Astrocyte (in vitro differentiated cells and primary cell): ENCODE measurements at regions not wholly inside any gene's neighbourhood (a gene's known extent, or its start where the extent isn't known, plus 50 kb on each side); places are given as distances from the start of the nearest gene placed in this dataset.

Experiments used
- CTCF ChIP-seq: IDR thresholded peaks from 2 replicates; pipeline ENCODE4 v1.5.1; 2011; ENCODE audit warnings: low read depth, mild to moderate bottlenecking, inconsistent platforms, low read length, moderate library complexity; ENCODE audit not compliant: insufficient read depth
- EZH2 ChIP-seq: IDR thresholded peaks from 2 replicates; pipeline ENCODE4 v1.6.1; 2012; ENCODE audit warnings: mild to moderate bottlenecking, low read length, inconsistent platforms; ENCODE audit not compliant: insufficient read depth

GRCh38 chr10:128602183-128602582 is 476.0 kb upstream of the MKI67 start:
- TF ChIP-seq CTCF (no peak), EZH2 (no peak)
